Activated CD8-positive, alpha-beta T cell treated with anti-CD3 and anti-CD28 coated beads for 36 hours (primary cell): ENCODE measurements at regions not wholly inside any gene's neighbourhood (a gene's known extent, or its start where the extent isn't known, plus 50 kb on each side); places are given as distances from the start of the nearest gene placed in this dataset.

Experiments used
- ATAC-seq: fragments of 200-7000 bp; cut with Tn5 transposase; one replicate; pipeline ENCODE4 v1.10.0; 2021; ENCODE audit warnings: mild to moderate bottlenecking, moderate library complexity
- CTCF ChIA-PET: fragments of 350-600 bp; sonication (Branson Sonifier 250); formaldehyde crosslinking; loops from one replicate; lab custom pipeline; 2021; ENCODE audit warnings: antibody characterized with exemption; lab: Charles Lee
- POLR2A ChIA-PET: fragments of 350-600 bp; sonication (Branson Sonifier 250); formaldehyde crosslinking; loops from one replicate; lab custom pipeline; 2021; ENCODE audit warnings: antibody characterized with exemption; lab: Charles Lee
- DNase-seq: peaks from one replicate; pipeline ENCODE4 v3.0.0-alpha.2; 2020
- H3K27ac Mint-ChIP-seq: one replicate; pipeline ENCODE4 v1.8.0; 2021; ENCODE audit warnings: mild to moderate bottlenecking, mixed read lengths
- H3K27me3 Mint-ChIP-seq: one replicate; pipeline ENCODE4 v1.8.0; 2021; ENCODE audit warnings: mixed read lengths
- H3K36me3 Mint-ChIP-seq: one replicate; pipeline ENCODE4 v1.8.0; 2021; ENCODE audit warnings: low read depth, mixed read lengths
- H3K4me1 Mint-ChIP-seq: one replicate; pipeline ENCODE4 v1.8.0; 2021; ENCODE audit warnings: low read depth, mixed read lengths
- H3K4me3 Mint-ChIP-seq: one replicate; pipeline ENCODE4 v1.8.0; 2021; ENCODE audit warnings: mild to moderate bottlenecking, moderate library complexity, mixed read lengths
- H3K9me3 Mint-ChIP-seq: one replicate; pipeline ENCODE4 v1.8.0; 2021; ENCODE audit warnings: mixed read lengths
- CTCF ChIP-seq: fragments of 200-600 bp; IDR thresholded peaks from one replicate; pipeline ENCODE4 v1.8.0; 2022; ENCODE audit warnings: antibody characterized with exemption, mild to moderate bottlenecking
- intact Hi-C: fragments of 100-400 bp; cut with micrococcal nuclease; formaldehyde crosslinking; loops from one replicate; pipeline ENCODE4 v1.10.0; 2022

DNA sequence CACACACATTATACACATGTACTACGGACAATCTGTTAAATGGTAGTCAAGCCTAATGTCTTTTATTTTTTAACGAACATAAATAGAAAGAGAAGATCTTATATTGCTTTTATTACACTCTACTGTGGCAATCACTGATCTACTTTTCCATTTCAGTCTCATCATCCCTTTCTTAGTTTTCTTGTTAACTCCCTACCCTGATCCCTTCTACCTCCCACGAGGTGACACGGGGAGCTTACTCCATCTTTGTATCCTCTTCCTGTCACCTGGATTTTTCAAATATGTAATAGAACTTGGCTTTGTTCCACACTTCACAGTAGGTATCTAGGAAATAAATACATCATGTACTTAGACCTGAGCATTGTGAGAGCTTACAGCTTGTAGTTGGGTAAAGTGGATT, 211.0 kb downstream of the PIK3R1 start:
- ChIA-PET POLR2A (interaction anchor here (1.8 kb wide), 1 partner anchor 12 kb away, joined by 4 read pairs; no protein-coding TSS in a partner anchor), CTCF (interaction anchor here (0.9 kb wide), 1 partner anchor 140 kb away, joined by 4 read pairs; no protein-coding TSS in a partner anchor)
- Mint-ChIP-seq H3K4me3 (no peak overlapping the region), H3K9me3 (no peaks in the 10 kb centered on the region), H3K36me3 (no peaks in the 10 kb centered on the region), H3K27ac (no peak overlapping the region), H3K27me3 (no peaks in the 10 kb centered on the region), H3K4me1 (peaks cover 54% of the 10 kb centered on the region)
- ATAC-seq (no peak), DNase-seq (no peak)
- intact Hi-C loops: no loop called here
- TF ChIP-seq CTCF: no peak

- DNase-seq (no peak), ATAC-seq (no peak)
- Mint-ChIP-seq H3K9me3 (no peaks in the 10 kb centered on the region), H3K4me3 (no peak overlapping the region), H3K27ac (no peak overlapping the region), H3K27me3 (no peaks in the 10 kb centered on the region), H3K4me1 (peaks cover 56% of the 10 kb centered on the region), H3K36me3 (no peaks in the 10 kb centered on the region)
- POLR2A ChIA-PET: no interaction called here
- no peak for TF ChIP-seq CTCF
- CTCF ChIA-PET: interaction anchor here (1.0 kb wide), 2 partner anchors 25 to 67 kb away, joined by 3 read pairs; no protein-coding TSS in a partner anchor
- intact Hi-C loops: no loop called here
Observed at GRCh38 chr5:68428231-68428811, 212.8 kb downstream of the PIK3R1 start.

GRCh38 chr5:68429510-68429909, 214.0 kb downstream of the PIK3R1 start:
- peaks cover 58% of the 10 kb centered on the region for H3K4me1 Mint-ChIP-seq
- H3K4me3 Mint-ChIP-seq: no peak overlapping the region
- ChIA-PET POLR2A (no interaction called here), CTCF (interaction anchor here (1.0 to 1.4 kb wide), 2 partner anchors 68 to 143 kb away, joined by 3 to 4 read pairs; no protein-coding TSS in a partner anchor)
- intact Hi-C loops: no loop called here
- H3K27ac Mint-ChIP-seq: no peak overlapping the region
- no peak for ATAC-seq
- no peak for TF ChIP-seq CTCF
- H3K27me3 Mint-ChIP-seq: no peaks in the 10 kb centered on the region
- no peak for DNase-seq
- H3K36me3 Mint-ChIP-seq: no peaks in the 10 kb centered on the region
- H3K9me3 Mint-ChIP-seq: no peaks in the 10 kb centered on the region

DNA sequence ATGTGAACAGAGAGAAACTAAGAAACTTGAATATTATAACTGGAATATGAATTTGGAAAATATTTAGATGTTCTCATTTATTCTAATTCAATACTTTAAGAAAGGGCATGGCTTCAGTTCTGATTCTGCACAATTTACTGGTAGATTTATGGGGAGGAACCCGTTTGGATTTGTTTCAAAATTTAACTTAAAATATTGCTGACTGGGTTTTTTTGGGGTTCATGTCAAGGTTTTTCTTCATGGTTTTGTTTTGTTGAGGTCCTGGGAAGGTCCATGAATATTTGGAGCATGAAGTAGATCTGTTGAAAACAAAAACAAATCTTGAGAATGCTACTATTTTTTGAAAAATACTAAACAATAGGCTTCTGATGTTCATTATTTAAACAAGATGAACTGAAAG, 214.7 kb downstream of the PIK3R1 start:
- no peak for TF ChIP-seq CTCF
- ATAC-seq: no peak

DNA sequence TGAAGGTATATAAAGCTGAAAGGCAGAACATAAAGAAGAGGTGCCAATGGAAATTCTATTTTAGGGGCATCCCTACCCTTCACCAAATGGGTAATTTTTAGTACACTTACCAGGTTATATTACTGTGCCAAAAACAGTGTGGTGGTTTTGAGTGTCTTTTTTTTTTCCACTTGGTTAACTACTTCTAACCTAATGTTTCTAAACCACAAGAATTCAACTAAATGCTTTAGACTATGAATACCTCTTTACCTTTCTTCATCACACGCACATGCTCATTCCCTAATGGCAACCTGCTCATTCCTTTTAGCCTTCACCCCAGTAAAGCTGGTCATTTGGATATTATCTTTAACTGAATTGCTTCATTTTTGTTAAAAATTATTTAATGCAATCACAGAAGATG, 215.6 kb downstream of the PIK3R1 start:
- Mint-ChIP-seq H3K4me1 (peaks cover 60% of the 10 kb centered on the region), H3K27ac (no peak overlapping the region), H3K27me3 (no peaks in the 10 kb centered on the region), H3K4me3 (no peak overlapping the region), H3K9me3 (no peaks in the 10 kb centered on the region), H3K36me3 (no peaks in the 10 kb centered on the region)
- no peak for TF ChIP-seq CTCF
- CTCF ChIA-PET: interaction anchor here (1.0 to 1.9 kb wide), 3 partner anchors 10 to 144 kb away, joined by 4 to 6 read pairs (median 4); no protein-coding TSS in a partner anchor
- intact Hi-C loops: loop anchor here (5.0 kb wide), 3 partner anchors 64 to 129 kb away; no protein-coding TSS in a partner anchor
- POLR2A ChIA-PET: interaction anchor here (0.6 to 1.5 kb wide), 2 partner anchors 11 to 19 kb away, joined by 3 to 5 read pairs; no protein-coding TSS in a partner anchor
- ATAC-seq (no peak), DNase-seq (no peak)

More for the DNA sequence above, 214.7 kb downstream of the PIK3R1 start:
- CTCF ChIA-PET: interaction anchor here (1.4 to 1.9 kb wide), 2 partner anchors 11 to 144 kb away, joined by 4 read pairs; no protein-coding TSS in a partner anchor
- H3K4me1 Mint-ChIP-seq: peaks cover 59% of the 10 kb centered on the region
- no peaks in the 10 kb centered on the region for H3K36me3 Mint-ChIP-seq
- H3K9me3 Mint-ChIP-seq: no peaks in the 10 kb centered on the region
- H3K27me3 Mint-ChIP-seq: no peaks in the 10 kb centered on the region
- POLR2A ChIA-PET: interaction anchor here (1.5 kb wide), 1 partner anchor 12 kb away, joined by 5 read pairs; no protein-coding TSS in a partner anchor
- intact Hi-C loops: loop anchor here (5.0 kb wide), 3 partner anchors 63 to 128 kb away; no protein-coding TSS in a partner anchor
- no peak for DNase-seq
- no peak overlapping the region for H3K27ac Mint-ChIP-seq
- H3K4me3 Mint-ChIP-seq: no peak overlapping the region
